Stomach (tissue), 4 donors: ENCODE measurements at regions not wholly inside any gene's neighbourhood (a gene's known extent, or its start where the extent isn't known, plus 50 kb on each side); places are given as distances from the start of the nearest gene placed in this dataset.

Experiments used
- POLR2A ChIP-seq, 4 donors: fragments of 450-650 bp; IDR thresholded peaks; one replicate each; pipeline ENCODE4 v1.6.1; 2016; ENCODE audit warnings: antibody characterized with exemption in 4 of 4, control low read depth in 2 of 4, mild to moderate bottlenecking in 1 of 4, moderate library complexity in 1 of 4
- TF ChIP-seq, protein P1 (sequence below), 7 experiments: fragments of 450-650 bp in 4 of 7; fragments of 200-600 bp in 3 of 7; sonication (generic) in 3 of 7; IDR thresholded peaks; one replicate each; pipeline ENCODE4 v1.5.1; 2016 to 2019; ENCODE audit warnings: antibody characterized with exemption in 7 of 7, control low read depth in 2 of 7, mild to moderate bottlenecking in 1 of 7

DNA sequence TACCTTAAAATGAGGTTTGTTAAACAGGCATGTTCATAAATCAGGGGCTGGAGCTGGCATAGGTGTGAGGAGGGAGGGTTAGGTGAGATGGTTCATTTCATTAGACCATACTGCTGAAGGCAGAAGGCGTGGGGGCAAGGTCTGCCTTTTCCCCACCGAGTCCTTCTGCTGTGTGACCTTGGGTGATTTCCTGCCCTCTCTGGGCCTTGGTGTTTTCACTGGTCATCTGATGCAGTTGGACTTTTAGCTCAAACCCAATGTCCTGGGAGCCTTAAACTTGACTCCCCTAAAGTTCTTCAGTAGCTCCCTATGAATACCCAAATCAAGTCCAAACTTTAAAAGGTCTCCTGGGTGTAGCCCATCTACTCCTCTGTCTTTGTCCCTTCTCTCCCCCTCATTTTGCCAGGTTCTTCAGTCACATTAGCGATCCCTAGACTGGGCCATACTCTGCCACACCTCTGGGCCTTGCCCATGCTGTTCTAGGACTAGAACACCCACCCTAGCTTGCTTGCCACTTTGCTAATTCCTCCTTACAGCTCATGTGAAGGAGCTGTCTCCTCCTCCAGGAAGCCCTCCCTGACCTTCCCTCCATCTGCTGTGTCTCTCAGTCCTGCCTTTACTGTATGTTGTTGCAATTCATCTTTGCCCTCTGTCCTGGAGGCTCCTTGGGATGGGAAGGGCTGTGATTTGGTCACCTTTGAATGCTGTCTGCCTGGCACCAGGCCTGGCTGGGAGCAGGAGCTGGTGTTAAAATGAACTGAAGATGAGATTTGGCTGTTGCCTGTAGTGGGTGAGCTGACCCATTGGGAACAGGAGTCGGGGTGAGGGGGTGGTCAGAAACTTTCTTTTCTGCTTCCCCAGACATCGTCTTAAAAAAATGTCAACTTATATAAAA lies 85.4 kb upstream of the HS6ST1 start:
- no peak for TF ChIP-seq POLR2A (IDR thresholded peaks at IDR 0.05)
- TF ChIP-seq, protein P1, sequence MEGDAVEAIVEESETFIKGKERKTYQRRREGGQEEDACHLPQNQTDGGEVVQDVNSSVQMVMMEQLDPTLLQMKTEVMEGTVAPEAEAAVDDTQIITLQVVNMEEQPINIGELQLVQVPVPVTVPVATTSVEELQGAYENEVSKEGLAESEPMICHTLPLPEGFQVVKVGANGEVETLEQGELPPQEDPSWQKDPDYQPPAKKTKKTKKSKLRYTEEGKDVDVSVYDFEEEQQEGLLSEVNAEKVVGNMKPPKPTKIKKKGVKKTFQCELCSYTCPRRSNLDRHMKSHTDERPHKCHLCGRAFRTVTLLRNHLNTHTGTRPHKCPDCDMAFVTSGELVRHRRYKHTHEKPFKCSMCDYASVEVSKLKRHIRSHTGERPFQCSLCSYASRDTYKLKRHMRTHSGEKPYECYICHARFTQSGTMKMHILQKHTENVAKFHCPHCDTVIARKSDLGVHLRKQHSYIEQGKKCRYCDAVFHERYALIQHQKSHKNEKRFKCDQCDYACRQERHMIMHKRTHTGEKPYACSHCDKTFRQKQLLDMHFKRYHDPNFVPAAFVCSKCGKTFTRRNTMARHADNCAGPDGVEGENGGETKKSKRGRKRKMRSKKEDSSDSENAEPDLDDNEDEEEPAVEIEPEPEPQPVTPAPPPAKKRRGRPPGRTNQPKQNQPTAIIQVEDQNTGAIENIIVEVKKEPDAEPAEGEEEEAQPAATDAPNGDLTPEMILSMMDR (IDR thresholded peaks at IDR 0.05), result no peak
